ENCODE measurements at regions not wholly inside any gene's neighbourhood (a gene's known extent, or its start where the extent isn't known, plus 50 kb on each side); places are given as distances from the start of the nearest gene placed in this dataset.

DNA sequence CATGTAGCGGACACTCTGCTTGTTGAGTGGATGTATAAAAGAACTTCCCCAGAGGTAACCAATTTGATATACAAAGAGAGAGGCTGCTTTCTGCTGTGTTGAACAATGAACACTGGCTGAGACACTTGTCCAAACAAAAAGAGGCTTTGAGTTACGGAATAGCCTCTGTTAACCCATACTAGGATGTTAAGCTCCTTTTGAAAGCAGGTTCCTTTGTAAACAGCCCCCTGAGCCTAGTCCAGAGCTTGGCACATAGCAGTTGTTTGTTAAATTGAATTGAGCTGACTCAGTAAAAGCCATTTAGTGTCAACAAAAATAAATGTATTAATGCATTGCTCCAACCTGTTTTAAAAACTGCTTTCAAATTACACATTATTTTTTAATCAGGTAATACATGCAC, 200.1 kb downstream of the MZT1 start:
- no peak for FAIRE-seq

DNA sequence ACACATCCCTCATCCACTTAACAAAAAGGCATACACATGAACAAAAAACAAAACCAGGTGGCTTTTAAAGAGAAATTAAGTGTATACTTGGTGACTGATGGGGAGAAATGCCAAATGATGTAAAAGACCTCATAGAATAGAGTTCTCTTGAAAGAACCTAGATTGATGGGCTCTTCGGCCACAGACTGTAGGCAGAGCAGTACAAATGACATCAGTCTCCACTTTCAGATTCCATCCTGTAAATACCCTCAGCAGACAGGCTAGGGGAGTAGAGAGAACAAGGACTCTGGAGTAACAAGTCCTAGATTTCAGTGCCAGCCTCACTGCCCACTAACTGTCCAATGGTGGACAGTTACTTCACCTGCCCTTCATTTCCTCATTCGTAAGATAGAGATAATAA, 203.8 kb downstream of the MZT1 start:
- no peak for FAIRE-seq

DNA sequence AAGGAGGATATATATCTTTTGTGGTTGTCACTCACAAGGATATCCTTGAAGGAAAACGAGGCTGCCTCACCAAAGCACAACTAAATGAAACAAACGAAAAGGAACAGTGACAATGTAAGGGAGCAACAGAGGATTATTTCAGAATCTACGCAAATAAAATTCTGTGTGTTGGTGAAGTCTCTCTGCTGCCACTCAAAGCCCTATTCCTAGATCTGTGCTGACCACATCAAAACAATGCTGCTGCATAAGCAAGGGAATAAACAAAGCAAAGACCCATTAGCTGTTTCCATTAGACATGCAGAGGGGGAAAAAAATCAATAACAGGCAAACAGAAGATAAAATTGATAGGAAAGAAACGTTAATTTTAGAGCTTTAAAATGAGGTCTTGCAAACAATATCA, 204.4 kb downstream of the MZT1 start:
- FAIRE-seq, result no peak

DNA sequence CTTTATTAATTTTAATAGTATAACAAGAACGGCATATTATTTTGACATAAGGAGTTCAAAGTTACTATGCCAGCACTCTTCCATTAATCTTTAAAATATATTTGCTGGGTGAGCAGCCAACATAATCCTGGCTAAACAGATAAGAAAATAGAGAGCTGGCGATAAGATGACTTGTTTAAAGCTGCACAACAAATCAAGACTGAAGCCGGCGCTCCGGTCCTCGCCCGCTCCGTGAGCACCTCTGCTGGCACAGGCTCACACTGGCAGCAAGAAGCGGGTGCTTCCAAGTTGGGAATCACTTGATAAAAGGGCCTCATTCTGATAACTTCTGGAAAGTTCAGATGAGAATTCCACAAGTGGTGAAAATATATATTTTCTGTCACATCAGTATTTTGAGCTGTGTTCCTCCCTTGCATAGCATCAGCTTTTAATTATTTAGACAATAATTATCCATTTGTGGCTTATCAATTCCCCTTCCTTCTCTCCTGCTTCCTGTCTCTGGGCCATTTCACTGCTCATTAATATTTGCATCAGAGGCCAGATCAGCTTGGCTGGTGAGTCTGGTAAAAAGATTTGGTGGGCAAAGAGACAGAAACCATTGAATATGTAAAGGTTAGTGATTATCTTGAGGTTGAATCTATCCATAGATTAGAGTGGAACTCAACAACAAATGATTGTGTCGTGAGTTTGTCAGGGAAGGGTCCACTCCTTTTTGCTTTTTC, 205.3 kb downstream of the MZT1 start:
- FAIRE-seq, result no peak

DNA sequence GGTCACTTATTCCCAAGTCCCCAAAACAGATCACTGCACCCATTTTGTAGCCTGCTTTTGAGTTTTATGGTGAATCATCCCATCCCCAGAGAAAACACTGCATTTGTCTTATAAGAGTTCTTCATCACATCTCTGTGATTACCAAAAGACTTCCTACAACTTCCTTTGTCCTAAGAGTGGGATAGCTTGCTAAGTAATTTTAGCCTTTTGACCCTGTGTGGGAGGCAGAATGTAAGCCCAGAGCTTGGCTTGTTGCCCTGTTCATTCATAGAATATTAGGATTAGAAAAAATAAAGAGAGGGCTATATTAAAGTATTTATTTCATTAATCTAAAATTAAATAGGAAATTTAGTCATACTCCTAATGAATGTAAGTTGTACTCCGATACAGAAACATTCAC, 213.3 kb downstream of the MZT1 start:
- no peak for FAIRE-seq

DNA sequence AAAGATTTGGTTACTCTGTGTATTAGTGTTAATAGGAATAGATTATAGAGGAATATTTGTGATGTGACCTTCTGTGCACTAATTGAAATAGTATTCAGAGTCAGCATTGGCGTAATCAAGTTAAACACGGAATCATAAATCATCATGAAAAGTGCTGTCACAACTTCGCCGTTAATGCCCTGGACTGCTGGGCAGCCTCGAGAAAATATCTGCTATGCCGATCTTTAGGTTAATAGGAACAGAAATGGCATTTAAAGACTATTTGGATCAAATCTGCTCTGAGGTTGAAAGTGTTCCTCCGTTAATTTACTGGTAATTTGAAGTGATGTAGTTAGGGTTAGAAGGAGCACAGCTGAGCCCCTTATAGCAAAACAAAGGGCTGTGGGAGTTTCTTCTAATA, 219.0 kb downstream of the MZT1 start:
- FAIRE-seq, result no peak

DNA sequence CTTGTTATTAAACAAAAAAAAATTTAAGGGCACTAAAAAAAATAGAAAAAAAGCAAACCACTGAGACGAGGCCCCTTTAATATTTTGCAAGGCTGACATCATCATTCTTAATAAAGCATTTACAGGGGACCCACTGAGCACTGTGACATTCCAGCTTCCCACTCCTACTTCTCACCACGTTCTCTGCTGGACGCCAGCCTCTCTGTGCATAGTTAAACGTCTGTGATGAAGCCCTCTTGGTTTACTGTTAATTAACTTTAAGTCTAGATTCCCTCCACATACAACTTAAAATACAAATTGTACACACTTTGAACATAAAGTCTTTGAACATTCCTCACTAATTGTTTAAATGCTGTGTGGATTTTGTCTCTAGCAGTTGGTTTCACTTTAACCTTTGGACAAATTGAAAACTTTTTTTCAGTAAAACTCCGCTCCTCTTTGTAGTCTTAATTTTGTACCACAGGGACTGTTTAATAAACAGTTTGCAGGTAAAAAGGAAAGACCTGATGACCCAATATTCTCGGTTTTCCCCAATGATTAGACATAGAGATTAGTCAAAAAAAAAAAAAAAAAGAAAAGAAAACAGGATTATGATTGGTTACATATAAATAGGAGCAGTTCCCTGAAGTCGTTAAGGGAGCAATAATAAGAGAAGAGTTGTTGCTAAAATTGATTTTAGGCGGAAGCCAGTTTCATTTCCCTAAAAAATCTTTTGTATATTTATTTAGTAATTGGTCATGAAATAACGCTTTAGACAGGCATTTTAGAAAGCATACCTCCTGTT, 219.8 kb downstream of the MZT1 start:
- no peak for FAIRE-seq

DNA sequence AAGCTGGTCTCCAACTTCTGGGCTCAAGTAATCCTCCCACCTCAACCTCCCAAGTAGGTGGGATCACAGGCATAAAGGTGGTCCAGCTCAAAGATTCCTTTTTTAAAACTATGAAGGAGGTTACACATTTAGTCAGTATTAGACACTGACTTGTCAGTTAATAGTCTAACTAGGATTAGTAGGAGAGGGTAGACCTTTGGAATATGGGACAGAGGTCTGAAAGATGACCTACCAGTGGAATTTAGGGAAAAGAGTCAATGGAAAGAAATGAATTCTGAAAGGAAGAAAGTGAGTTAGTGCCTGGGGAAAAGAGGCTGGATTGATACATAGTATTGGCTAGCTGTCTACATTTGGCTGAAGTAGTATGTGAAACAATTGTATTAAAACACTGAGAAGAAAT, 220.7 kb downstream of the MZT1 start:
- no peak for FAIRE-seq

DNA sequence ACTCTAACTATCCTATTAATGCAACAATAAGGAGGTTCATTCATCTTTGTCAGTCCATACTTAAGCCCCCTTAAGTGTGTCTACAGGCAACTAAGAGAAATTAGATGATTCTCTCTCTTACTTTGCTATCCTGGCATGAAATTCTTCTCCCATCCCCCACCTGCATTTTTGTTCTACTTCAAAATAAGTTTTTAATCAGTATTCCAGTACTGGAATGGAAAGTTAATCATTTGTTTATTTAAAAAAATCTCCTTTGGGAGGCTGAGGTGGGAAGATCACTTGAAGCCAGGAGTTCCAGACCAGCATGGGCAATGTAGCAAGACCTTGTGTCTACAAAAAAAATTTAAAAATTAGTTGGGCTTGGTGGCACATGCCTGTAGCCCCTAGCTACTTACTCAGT, 222.1 kb downstream of the MZT1 start:
- FAIRE-seq, result no peak

DNA sequence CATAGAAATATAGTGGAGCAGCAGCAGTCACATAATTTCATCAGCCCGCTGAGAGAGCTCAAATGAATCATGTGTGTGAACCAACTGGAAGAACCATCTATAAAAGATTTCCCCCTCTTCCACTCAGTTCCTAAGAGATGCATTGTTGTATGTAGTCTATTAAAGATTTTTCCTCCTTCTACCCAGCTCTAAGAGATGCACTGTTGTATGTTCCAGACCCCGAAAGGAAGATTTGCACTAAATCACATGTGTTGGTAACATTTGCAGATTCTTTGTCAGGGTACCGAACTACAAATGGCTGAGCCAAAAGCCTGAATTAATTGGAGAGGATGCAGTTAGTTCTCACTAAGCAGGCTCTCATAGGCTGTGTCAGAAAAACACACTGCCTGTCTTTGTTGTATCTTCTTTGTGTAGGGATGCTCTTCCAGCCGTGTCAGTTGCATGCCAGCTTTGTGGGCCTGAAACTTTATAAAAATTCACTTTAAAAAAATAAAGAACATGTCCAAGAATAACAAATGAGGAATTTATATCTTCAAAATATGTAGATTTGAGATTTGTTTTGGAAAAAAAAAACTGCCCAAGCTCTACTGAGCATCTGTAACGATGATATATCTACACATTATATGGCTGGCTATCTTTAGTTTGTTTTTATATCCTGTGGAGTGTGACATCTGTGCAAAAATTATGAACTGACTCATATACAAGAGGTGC, 223.1 kb downstream of the MZT1 start:
- no peak for FAIRE-seq

DNA sequence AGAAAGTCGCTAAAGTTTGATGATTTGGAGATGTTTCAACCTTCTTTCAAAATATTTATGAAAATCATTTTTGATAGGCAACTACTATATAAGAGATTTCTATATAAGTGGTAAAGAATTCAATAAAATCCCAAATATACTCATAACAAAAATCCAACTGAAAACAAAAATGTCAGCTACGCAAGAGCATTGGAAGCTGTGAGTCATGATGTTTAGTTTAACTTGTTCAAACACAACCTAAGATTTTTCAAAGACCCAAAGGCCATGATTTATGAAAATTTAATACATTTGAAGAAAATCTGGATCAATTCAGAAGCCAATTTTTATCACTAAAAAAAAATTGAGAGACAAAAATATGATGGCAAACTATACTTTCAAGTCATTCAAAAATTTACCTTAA, 226.6 kb downstream of the MZT1 start:
- FAIRE-seq, result no peak

DNA sequence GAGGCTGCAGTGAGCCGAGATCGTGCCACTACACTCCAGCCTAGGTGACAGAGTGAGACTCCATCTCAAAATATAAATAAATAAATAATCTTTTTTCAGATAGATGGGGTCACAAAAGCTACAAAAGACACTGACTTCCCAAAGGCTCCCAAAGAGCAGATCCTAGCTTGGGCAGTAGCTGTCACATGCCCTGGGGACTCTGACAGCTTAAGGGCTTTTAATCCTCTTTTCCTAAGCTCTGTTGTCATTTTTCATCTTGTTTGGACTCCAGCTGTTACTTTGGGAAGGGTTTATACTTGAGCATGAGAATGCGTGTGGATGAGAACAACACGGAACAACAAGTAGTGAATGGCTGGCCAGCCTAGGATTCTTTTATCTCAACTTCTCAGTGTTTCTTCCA, 231.7 kb downstream of the MZT1 start:
- FAIRE-seq, result no peak

DNA sequence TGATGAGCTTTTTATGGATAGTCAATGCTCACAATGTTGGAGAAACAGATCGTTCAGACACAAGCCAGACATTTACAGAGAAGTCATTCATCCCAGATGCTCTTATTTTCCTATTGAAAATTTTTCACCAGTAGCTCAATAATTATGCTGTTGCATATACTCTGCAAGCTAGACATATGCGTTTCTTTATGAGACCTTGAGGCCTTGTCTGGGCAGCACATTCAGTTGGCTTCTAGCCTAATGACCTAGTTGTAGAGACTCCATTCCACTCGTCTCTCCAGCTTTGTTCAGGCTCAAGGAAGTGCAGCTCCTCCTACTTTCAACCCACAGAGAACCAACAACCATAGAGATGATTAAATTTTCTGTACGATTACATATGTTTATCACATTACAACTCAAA, 237.7 kb downstream of the MZT1 start:
- no peak for FAIRE-seq

DNA sequence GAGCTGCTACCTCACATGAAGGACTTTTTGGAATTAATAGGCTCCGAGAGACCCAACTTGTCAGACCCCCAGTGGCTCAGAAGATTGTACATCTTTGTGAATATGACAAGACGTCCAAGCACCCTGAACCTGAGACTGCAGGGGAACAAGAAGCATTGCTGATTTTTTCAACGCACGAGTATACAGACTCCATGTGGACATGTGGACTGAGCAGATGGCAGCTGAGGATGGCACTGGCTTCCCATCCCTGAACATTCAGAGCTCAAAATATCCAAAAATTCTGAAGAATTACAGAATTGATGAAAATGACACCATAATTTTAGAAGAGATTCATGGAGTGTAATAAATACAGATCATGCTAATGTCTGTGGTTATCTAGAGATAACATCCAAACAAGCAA, 254.1 kb downstream of the MZT1 start:
- FAIRE-seq, result no peak

DNA sequence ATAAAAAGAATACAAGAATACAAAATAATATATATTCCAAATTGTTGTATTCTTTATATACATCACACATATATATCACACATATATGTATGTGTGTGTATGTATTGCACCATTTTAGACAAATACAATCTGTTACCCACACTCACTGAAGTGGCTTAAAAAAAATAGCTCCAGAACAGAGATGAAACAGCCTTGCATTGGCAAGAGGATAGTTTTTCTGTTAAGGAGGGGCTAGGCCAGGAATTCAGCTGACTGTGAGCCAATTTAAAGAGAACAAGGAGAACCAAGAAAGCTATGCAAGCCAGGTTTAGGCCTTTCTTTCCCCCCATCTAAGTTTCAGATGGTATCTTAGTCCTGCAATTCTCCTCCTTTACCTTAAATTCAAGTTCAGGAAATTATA, 257.5 kb downstream of the MZT1 start:
- FAIRE-seq, result no peak

DNA sequence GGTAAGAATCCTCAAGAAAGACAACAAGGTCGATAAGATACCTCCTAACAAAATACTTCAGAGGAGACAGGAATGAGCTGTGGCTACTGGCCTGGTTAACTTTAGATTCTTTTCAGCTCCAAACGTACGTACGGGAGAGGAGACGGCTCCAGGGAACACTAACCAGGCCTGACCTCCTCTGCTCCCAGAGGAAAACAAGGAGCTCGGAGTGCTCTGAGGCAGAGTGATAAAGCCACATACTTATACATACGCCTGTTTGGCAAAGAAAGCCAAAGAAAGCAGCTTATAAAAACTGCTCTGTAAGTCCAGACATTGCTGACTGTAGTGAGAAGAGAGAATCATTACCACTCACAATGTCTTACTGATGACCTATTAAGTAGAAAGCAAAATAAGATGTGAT, 263.9 kb downstream of the MZT1 start:
- FAIRE-seq, result no peak

DNA sequence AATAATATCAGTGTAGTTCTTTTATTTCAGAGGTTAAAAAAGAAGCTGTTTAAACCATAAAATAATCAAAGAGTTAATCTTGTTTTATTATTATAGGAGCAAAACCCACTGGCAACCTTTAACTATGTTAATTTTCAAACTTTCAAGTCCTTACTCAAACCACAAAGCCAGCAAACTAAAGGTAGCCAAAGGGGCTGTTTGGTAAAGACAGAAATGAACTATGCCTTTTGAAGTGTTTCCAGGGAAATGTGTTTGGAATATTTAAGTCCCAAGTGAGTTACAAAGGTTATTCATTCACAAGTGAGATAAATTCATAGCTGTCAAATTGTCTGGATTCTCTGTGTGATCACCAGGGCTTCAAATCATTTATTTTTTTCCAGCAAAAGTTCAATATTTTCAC, 264.7 kb downstream of the MZT1 start:
- FAIRE-seq, result no peak

DNA sequence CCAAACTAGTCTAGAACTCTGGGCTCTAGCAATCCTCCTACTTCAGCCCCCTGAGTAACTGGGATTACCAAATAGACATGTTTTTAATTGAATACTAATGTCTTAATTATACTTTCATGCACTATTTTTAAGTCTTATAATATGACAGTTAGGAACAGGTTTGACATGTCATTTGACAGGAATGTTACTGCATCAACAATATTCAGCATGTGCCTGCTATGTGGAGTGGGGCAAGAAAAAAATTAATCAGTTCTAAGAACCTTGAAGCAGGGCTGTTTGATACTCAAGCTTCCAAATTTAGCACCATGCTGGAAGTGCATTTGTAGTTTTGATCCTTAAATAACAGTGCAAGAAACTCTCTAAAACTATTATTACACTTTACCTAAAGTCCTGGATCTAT, 265.3 kb downstream of the MZT1 start:
- FAIRE-seq, result no peak

DNA sequence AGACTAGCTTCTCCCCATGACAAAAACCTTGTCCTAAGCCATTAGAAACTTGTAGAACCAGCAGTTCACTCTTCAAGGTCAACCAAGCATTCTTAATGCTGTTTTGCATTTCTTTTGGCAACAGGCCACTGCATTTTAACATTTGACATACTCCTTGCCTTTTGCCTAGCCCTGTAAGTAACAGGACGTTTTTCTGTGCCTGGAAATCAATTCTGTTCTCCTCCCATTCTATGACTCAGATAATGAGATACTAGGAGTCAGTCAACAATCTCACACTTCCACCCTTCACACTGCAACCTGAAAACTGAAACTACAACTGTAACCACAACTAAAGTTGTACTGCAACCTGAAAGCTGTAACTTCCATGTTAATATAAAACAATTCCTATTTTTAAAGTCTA, 268.7 kb downstream of the MZT1 start:
- no peak for FAIRE-seq

DNA sequence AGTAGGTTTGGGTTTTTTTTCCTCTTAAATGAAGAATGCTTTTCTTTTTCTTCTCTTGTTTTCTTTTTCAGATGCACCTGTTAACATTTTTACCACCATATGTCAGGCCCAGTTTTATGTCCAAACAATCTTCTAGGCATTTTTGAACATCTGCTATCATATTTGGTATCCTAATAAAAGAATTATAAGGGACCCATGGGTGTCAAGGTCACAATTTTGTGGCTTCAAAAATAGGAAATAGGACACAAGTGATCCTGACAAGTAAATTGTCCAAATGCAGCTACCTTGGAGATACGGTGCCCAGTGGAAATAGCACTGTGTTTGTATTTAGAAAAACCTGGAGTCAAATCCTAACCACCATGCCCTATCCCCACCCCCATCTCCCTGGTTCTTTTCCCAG, 270.3 kb downstream of the MZT1 start:
- FAIRE-seq, result no peak

DNA sequence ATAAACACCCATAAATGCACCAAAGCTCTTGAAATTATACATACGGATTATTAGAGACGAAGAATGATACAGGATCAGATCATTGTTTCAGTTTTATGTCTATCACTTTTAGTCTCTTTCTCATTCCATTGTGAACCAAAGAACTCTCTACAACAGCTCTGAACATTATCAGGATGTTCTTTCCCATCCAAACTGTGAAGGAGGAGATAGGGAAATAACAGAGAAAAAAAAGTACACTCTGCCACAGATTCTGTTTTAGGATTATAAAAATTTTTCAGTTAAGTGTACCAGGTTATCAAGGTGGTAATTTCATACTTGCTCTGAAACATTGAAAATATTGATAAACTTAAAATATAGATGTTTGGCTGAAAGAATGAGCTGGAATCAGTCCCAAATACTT, 270.9 kb downstream of the MZT1 start:
- no peak for FAIRE-seq

DNA sequence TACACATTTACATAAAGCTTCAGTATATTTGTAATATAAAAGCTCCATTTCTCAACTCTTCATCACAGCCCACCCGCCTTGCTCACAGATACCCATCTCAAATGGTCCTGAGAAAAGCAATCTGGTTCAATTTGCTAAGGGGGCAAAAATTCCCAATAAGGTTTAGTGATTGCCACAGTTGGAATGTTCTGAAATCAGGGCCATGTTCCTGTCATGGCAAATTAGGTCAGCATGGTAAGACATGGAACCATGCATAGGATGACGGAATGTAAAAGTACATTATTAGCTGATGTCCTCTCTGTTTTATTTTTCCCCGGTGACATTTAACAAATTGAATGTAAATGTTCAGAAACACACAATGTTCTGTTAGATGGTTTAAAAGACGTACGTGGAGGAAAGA, 274.3 kb downstream of the MZT1 start:
- no peak for FAIRE-seq

DNA sequence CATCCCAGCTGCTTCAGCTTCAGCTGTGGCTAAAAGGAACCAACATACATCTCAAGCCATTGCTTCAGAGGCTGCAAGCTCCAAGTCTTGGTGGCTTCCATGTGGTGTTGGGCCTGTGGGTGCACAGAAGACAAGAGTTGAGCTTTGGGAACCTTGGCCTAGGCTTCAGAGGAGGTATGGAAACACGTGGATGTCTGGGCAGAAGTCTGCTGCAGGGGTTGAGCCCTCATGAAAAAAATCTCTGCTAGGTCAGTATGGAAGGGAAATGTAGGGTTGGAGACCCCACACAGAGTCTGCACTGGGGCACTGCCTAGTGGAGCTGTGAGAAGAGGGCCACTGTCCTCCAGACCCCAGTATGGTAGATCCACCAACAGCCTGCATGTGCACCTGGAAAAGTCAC, 279.3 kb downstream of the MZT1 start:
- no peak for FAIRE-seq

DNA sequence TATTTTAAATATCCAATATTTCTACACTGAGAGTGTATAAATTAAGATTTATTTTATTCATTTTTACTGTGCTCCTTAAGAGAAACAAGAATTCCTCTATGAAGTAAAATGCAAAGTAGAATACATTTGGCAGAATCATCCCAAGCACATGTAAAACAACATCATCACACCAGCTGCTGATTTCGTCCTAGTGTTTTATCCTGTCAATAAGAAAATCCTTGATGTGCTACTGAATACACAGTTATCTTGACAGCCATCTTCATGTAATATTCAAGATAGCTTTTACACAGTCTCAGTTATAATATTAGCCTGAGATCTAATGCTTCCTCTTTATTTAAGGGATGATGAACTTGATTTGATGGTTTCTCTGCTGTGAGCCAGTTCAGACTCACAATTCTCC, 282.4 kb downstream of the MZT1 start:
- no peak for FAIRE-seq

Data from A204.1 (cell line).